GM12864 (cell line): ENCODE measurements at regions not wholly inside any gene's neighbourhood (a gene's known extent, or its start where the extent isn't known, plus 50 kb on each side); places are given as distances from the start of the nearest gene placed in this dataset.

Experiments
- DNase-seq: peaks from one replicate; pipeline ENCODE4 v3.0.0-alpha.2; 2011; ENCODE audit warnings: low read depth
- H3K4me3 ChIP-seq: 2 replicates; pipeline ENCODE4 v1.5.1; 2011; ENCODE audit warnings: mild to moderate bottlenecking, low read depth, low read length, control low read depth
- TF ChIP-seq, protein P1 (sequence below): IDR thresholded peaks from 2 replicates; pipeline ENCODE4 v1.5.1; 2011; ENCODE audit warnings: low read depth, mild to moderate bottlenecking, moderate library complexity, low read length, control low read depth, inconsistent platforms; ENCODE audit errors: missing control alignments

GRCh38 chr15:96462768-96463750, 132.6 kb downstream of the NR2F2 start:
- H3K4me3 ChIP-seq: no peak overlapping the region
- TF ChIP-seq, protein P1, sequence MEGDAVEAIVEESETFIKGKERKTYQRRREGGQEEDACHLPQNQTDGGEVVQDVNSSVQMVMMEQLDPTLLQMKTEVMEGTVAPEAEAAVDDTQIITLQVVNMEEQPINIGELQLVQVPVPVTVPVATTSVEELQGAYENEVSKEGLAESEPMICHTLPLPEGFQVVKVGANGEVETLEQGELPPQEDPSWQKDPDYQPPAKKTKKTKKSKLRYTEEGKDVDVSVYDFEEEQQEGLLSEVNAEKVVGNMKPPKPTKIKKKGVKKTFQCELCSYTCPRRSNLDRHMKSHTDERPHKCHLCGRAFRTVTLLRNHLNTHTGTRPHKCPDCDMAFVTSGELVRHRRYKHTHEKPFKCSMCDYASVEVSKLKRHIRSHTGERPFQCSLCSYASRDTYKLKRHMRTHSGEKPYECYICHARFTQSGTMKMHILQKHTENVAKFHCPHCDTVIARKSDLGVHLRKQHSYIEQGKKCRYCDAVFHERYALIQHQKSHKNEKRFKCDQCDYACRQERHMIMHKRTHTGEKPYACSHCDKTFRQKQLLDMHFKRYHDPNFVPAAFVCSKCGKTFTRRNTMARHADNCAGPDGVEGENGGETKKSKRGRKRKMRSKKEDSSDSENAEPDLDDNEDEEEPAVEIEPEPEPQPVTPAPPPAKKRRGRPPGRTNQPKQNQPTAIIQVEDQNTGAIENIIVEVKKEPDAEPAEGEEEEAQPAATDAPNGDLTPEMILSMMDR: no peak
- DNase-seq: no peak

GRCh38 chr15:96466389-96466947, 136.0 kb downstream of the NR2F2 start:
- no peak for DNase-seq

DNA sequence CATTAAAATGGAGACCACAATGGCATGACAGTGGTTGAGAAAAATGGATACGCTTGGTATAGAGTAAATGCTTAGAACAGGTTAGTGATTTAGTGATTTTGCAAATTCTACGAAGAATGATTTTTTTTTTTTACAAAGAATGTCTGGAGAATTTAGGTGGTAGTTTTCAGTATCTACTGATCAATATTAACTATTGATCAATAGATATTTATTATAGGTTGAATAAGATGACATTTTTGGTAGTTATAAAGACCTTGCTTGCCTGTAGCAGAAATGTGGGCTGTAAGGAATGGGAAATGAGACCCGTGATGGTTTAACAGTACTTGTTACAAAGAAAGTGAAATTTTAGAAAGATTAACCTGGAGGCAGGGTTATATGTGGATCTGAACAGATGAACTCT, 137.5 kb downstream of the NR2F2 start:
- no peak for DNase-seq
- TF ChIP-seq, protein P1: no peak
- H3K4me3 ChIP-seq: no peak overlapping the region

More at GRCh38 chr15:96466389-96466947, 136.0 kb downstream of the NR2F2 start:
- TF ChIP-seq, protein P1: no peak
- H3K4me3 ChIP-seq: no peak overlapping the region

- DNase-seq: no peak
- H3K4me3 ChIP-seq: no peak overlapping the region
- TF ChIP-seq, protein P1: no peak
Measured at GRCh38 chr15:96470681-96471310, 140.3 kb downstream of the NR2F2 start.

DNA sequence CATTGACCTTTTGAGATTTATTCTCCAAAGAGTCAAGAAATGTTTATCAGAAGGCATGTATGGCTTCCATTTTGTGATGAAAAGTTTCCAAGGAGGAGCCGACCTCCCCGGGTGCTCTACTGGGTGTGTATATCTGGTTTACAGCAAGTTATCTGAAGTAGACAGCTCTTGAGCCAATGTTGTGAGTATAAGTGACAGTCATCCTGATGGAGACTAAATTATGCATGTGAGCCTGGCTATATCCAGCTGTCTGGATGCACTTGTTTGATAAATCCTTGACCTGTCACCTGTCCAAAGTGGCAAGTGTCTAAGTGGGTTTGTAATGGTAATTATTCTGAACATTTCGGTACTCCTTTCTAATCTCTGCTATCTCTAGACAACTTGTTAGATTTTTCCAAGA, 142.2 kb downstream of the NR2F2 start:
- no peak overlapping the region for H3K4me3 ChIP-seq
- TF ChIP-seq, protein P1: no peak
- no peak for DNase-seq

DNA sequence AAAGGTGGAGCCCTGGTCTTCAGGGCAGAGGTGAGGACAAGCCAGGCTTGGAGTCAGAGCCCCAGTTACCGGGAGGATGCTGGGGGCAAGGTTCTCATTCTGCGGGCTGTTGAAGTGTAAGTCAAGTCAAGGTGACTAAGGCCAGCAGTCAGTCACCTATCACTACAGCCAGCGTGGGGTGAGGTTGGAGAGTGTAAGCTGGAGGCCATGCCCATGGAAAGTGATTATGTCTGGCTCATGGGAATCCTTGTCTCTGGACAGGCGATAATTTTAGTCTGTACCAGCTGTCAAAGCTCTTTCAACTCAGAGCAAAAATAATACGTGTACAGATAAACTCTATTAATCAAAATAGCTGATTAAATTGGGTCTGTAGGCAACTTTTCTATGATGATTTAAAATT, 143.1 kb downstream of the NR2F2 start:
- DNase-seq: no peak
- TF ChIP-seq, protein P1: no peak
- H3K4me3 ChIP-seq: no peak overlapping the region
